Heart right ventricle (tissue), 16 donors: ENCODE measurements at regions not wholly inside any gene's neighbourhood (a gene's known extent, or its start where the extent isn't known, plus 50 kb on each side); places are given as distances from the start of the nearest gene placed in this dataset.

Experiments
- ATAC-seq, 8 donors: fragments of 200-7000 bp; cut with Tn5 transposase; one replicate each; pipeline ENCODE4 v1.9.1; 2020; ENCODE audit warnings: mild to moderate bottlenecking in 8 of 8, moderate library complexity in 8 of 8, moderate number of reproducible peaks in 1 of 8
- DNase-seq, 2 donors: peaks; one replicate each; pipeline ENCODE4 v3.0.0-alpha.2; 2020
- H3K27ac ChIP-seq, 10 donors: fragments of 200-600 bp; sonication (generic) in 2 of 10; one replicate each; pipeline versions ENCODE4 v1.5.0 to v1.8.0; 2020 to 2022; ENCODE audit warnings: mild to moderate bottlenecking in 3 of 10
- H3K27me3 ChIP-seq, 7 donors: fragments of 200-600 bp; one replicate each; pipeline ENCODE4 v1.8.0; 2021 to 2022; ENCODE audit warnings: mild to moderate bottlenecking in 2 of 7
- H3K36me3 ChIP-seq, 9 donors: fragments of 200-600 bp; sonication (generic) in 1 of 9; one replicate each; pipeline versions ENCODE4 v1.5.0 to v1.8.0; 2020 to 2022; ENCODE audit warnings: mild to moderate bottlenecking in 2 of 9
- H3K4me1 ChIP-seq, 9 donors: fragments of 200-600 bp; sonication (generic) in 1 of 9; one replicate each; pipeline versions ENCODE4 v1.5.0 to v1.8.0; 2020 to 2022; ENCODE audit warnings: mild to moderate bottlenecking in 4 of 9
- H3K4me3 ChIP-seq, 10 donors: fragments of 200-600 bp; sonication (generic) in 2 of 10; one replicate each; pipeline versions ENCODE4 v1.5.0 to v1.8.0; 2020 to 2022; ENCODE audit warnings: mild to moderate bottlenecking in 7 of 10, moderate library complexity in 2 of 10
- H3K9me3 ChIP-seq, 11 donors: fragments of 200-600 bp in 10 of 11; sonication (generic) in 2 of 11; one replicate each; pipeline versions ENCODE4 v1.5.0 to v1.8.0; 2013 to 2022; ENCODE audit warnings: mild to moderate bottlenecking in 2 of 11, control low read depth in 1 of 11, moderate library complexity in 1 of 11
- WGBS, 2 donors: extraction: QIAGEN DNeasy Blood & Tissue Kit; methylation state at CpG; one replicate each; pipeline ENCODE4 v1.1.7; 2013; ENCODE audit warnings: inconsistent platforms in 1 of 2; 5-methylcytosine and 5-hydroxymethylcytosine counted together
- intact Hi-C, 10 donors: fragments of 100-400 bp; cut with DNase I; formaldehyde crosslinking; loops; one replicate each; pipeline versions ENCODE4 v1.11.1 to v1.14.2; 2022
- TF ChIP-seq, protein P1 (sequence below), 9 donors: fragments of 200-600 bp; sonication (generic) in 2 of 9; IDR thresholded peaks; one replicate each; pipeline versions ENCODE4 v1.5.0 to v1.8.0; 2021 to 2022; ENCODE audit warnings: antibody characterized with exemption in 9 of 9, mild to moderate bottlenecking in 5 of 9, moderate library complexity in 1 of 9
- donor health status: Arrhythmogenic right ventricular cardiomyopathy.
- donor health status: ischemic (EF 13 %, LVEDD 7.1; RV severe dilation, severe dysfunction).
- donor health status: healthy with polysubstance abuse.
- donor health status: DM: no; HTN: yes; CAD: no.
- donor health status: DM: no; HTN: no; CAD: no.
- donor health status: ischemic (EF 25% LVEDD 6.9; RV normal size, moderate dysfunction).
- donor health status: ischemic (EF 25% LVEDD 5.7; RV mildly dilated, moderate dysfunction).
- donor health status: healthy.
- donor health status: DM: yes; HTN: yes; CAD: no.
- donor health status: Ischemic cardiomyopathy.
- donor health status: ischemic (EF 35%, LVEDD 5.7; RV mildly dilated, moderate dysfunction).
- donor health status: nonischemic (EF 11% LVEDD 7.7; RV severe dilation, severe dysfunction).
- donor health status: DM: yes; HTN: yes; CAD: no.
- donor health status: PGD.
- donor health status: ischemic (EF 29% LVEDD 5.4; RV normal size, mild dysfunction).
- donor health status: nonischemic (EF 23%, LVEDD 6.1; RV moderate dilation, normal function).

DNA sequence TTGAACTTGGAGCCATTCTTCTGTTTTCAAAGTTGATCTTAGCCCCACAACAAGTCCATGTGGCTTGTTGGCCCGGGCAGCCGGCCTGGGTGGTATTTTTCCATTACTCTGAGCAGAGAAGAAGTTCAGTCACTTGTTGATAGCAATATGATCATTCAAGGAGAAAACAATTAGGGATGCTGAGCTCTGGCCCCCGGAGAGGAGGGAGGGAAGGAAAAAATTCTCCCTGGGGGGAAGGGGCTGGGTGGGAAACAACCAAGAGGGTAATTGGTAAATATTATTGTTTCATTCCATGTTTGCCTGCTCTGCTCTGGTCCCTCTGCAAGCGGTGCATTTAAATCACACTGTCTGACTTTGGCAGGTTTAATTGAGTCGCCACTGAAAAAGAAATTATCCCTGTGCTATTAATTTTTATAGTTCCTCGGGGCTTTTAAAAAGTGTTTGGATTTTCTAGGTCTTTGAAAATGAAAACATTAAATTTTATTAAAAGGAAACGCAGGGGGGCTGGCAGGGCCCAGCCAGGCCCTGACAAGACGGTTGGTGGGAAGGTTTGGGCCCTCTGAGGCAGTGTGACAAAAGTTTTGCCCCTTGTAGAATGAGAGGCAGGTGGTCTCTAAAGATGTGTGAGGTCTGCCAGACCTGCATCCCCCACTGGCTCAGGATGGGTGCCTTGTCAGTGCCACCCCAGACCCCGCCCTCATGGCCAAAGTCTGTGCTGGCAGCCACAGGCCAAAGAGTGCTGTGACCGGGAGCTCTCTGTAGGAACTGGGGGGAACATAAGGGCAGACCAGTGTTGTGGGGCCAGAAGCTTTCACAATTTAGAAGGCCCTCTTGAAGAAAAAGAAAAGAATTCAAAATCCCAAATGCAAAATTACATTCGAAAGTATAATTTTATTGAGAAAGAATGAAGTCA lies 52.5 kb upstream of the SLC14A2 start:
- no peaks in the 10 kb centered on the region for H3K27me3 ChIP-seq
- no peaks in the 10 kb centered on the region for H3K9me3 ChIP-seq
- no peak overlapping the region for H3K4me3 ChIP-seq
- no peaks in the 10 kb centered on the region for H3K36me3 ChIP-seq
- TF ChIP-seq, protein P1, sequence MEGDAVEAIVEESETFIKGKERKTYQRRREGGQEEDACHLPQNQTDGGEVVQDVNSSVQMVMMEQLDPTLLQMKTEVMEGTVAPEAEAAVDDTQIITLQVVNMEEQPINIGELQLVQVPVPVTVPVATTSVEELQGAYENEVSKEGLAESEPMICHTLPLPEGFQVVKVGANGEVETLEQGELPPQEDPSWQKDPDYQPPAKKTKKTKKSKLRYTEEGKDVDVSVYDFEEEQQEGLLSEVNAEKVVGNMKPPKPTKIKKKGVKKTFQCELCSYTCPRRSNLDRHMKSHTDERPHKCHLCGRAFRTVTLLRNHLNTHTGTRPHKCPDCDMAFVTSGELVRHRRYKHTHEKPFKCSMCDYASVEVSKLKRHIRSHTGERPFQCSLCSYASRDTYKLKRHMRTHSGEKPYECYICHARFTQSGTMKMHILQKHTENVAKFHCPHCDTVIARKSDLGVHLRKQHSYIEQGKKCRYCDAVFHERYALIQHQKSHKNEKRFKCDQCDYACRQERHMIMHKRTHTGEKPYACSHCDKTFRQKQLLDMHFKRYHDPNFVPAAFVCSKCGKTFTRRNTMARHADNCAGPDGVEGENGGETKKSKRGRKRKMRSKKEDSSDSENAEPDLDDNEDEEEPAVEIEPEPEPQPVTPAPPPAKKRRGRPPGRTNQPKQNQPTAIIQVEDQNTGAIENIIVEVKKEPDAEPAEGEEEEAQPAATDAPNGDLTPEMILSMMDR (IDR thresholded peaks at IDR 0.05), result no peak
- intact Hi-C loops, result no loop called here
- peaks cover 0 to 5% (median 0%) of the 10 kb centered on the region in 9 donors for H3K4me1 ChIP-seq
- peak; percentile 22 to 67 for DNase-seq
- WGBS, 2 donors, result 69 to 71% methylated on average over 11 of the region's 11 CpGs
- peak in 7 of 8 donors; percentile 11 to 63 (median 45) for ATAC-seq
- H3K27ac ChIP-seq, result peak overlapping the region in 9 of 10 donors; percentile 25 to 72 (median 50)

DNA sequence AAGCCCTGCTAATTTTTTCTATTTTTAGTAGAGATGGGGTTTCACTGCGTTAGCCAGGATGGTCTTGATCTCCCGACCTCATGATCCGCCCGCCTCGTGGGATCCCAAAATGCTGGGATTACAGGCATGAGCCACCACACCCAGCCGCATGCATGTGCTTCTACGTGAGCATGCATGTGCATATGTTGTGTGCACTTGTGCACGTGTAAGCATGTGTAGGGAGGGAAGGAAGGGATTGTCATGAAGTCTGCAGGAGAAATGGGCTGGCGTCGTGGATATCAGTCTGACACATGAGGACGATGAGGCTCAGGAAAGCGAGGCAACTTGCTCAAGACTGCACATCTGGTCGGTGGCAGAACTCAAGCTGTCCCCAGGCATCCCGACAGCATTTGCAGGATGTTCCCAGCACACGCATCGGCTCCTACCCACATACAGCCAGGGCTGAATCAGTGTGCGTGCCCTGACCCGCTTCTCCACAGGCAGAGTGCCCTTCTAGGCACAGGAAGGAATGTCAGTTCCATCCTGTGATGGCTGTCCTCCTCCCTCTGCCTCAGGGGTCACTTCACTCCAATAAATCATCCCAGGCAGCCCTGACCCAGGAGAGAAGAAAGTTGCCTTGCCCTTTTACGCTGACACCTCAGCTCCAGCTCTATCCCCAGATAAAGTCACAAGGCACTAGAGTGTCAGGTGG lies 49.9 kb upstream of the SLC14A2 start:
- intact Hi-C loops, result no loop called here
- DNase-seq, result no peak
- Histone ChIP-seq H3K4me1 (peaks cover 0 to 5% (median 3%) of the 10 kb centered on the region in 9 donors), H3K27ac (peak overlapping the region in 1 of 10 donors; percentile 23), H3K4me3 (no peak overlapping the region), H3K27me3 (no peaks in the 10 kb centered on the region), H3K9me3 (peaks cover 0 to 7% (median 0%) of the 10 kb centered on the region in 11 donors), H3K36me3 (no peaks in the 10 kb centered on the region)
- no peak for ATAC-seq
- TF ChIP-seq, protein P1 (IDR thresholded peaks at IDR 0.05), result no peak
- WGBS, 2 donors, result 76 to 82% methylated on average over 19 of the region's 19 CpGs
